Ishikawa (cell line): ENCODE measurements at regions not wholly inside any gene's neighbourhood (a gene's known extent, or its start where the extent isn't known, plus 50 kb on each side); places are given as distances from the start of the nearest gene placed in this dataset.

Experiments used
- CEBPB ChIP-seq: IDR thresholded peaks from 2 replicates; pipeline ENCODE4 v1.6.1; 2012
- CREB1 ChIP-seq: IDR thresholded peaks from 2 replicates; pipeline ENCODE4 v1.6.1; 2012; ENCODE audit warnings: low read depth
- EGR1 ChIP-seq: IDR thresholded peaks from 2 replicates; pipeline ENCODE4 v1.6.1; 2012
- EP300 ChIP-seq: IDR thresholded peaks from 2 replicates; pipeline ENCODE4 v1.6.1; 2012; ENCODE audit warnings: borderline replicate concordance
- FOXM1 ChIP-seq: IDR thresholded peaks from 2 replicates; pipeline ENCODE4 v1.6.1; 2012; ENCODE audit warnings: low read depth, borderline replicate concordance
- MAX ChIP-seq: IDR thresholded peaks from 2 replicates; pipeline ENCODE4 v1.6.1; 2012
- NFIC ChIP-seq: IDR thresholded peaks from 2 replicates; pipeline ENCODE4 v1.6.1; 2012
- RAD21 ChIP-seq: IDR thresholded peaks from 2 replicates; pipeline ENCODE4 v1.6.1; 2012; ENCODE audit warnings: low read depth
- REST ChIP-seq: IDR thresholded peaks from 2 replicates; pipeline ENCODE4 v1.6.1; 2012; ENCODE audit warnings: low read depth, mild to moderate bottlenecking
- TAF1 ChIP-seq: IDR thresholded peaks from 2 replicates; pipeline ENCODE4 v1.6.1; 2012; ENCODE audit warnings: low read depth, mild to moderate bottlenecking
- TCF12 ChIP-seq: IDR thresholded peaks from 2 replicates; pipeline ENCODE4 v1.6.1; 2012; ENCODE audit warnings: low read depth
- TEAD4 ChIP-seq: IDR thresholded peaks from 2 replicates; pipeline ENCODE4 v1.6.1; 2012
- USF1 ChIP-seq: IDR thresholded peaks from 2 replicates; pipeline ENCODE4 v1.6.1; 2012
- YY1 ChIP-seq: IDR thresholded peaks from 2 replicates; pipeline ENCODE4 v1.6.1; 2012; ENCODE audit warnings: low read depth
- ZBTB7A ChIP-seq: IDR thresholded peaks from 2 replicates; pipeline ENCODE4 v1.6.1; 2012; ENCODE audit warnings: low read depth

- TF ChIP-seq MAX (no peak), RAD21 (peak; percentile 75)
Measured at GRCh38 chr15:81480645-81481053, 106.6 kb upstream of the TMC3 start.

- no peak for TF ChIP-seq ZBTB7A
- TF ChIP-seq YY1, result no peak
- TF ChIP-seq CEBPB, result no peak
- TF ChIP-seq TCF12, result no peak
Measured at GRCh38 chr15:81478354-81478753, 104.3 kb upstream of the TMC3 start.

- TF ChIP-seq CEBPB (no peak), EGR1 (no peak), TAF1 (no peak)
Measured at GRCh38 chr15:81475926-81476325, 101.9 kb upstream of the TMC3 start.

GRCh38 chr15:81475471-81475870 lies 101.5 kb upstream of the TMC3 start:
- TF ChIP-seq MAX (no peak), REST (no peak), CEBPB (no peak), ZBTB7A (no peak), YY1 (no peak), EGR1 (no peak), FOXM1 (no peak), TCF12 (no peak), EP300 (no peak), TAF1 (no peak), NFIC (no peak)

GRCh38 chr15:81473946-81474345 lies 99.9 kb upstream of the TMC3 start:
- TF ChIP-seq EP300, result no peak
- TF ChIP-seq CREB1, result no peak

- no peak for TF ChIP-seq CREB1
- TF ChIP-seq USF1, result no peak
- no peak for TF ChIP-seq TAF1
- TF ChIP-seq REST, result no peak
- no peak for TF ChIP-seq MAX
- TF ChIP-seq YY1, result no peak
- no peak for TF ChIP-seq CEBPB
- no peak for TF ChIP-seq FOXM1
Measured at GRCh38 chr15:81473177-81473576, 99.2 kb upstream of the TMC3 start.

GRCh38 chr15:81471151-81471550 lies 97.1 kb upstream of the TMC3 start:
- no peak for TF ChIP-seq TAF1
- no peak for TF ChIP-seq ZBTB7A

GRCh38 chr15:81469154-81469553 lies 95.1 kb upstream of the TMC3 start:
- TF ChIP-seq EGR1 (no peak), CREB1 (no peak), REST (no peak), NFIC (no peak), RAD21 (no peak), TCF12 (no peak), USF1 (no peak), EP300 (no peak), CEBPB (no peak), FOXM1 (no peak), YY1 (no peak), TAF1 (no peak), MAX (no peak), TEAD4 (no peak), ZBTB7A (no peak)
